Prostate gland (tissue), 2 donors: ENCODE measurements at regions not wholly inside any gene's neighbourhood (a gene's known extent, or its start where the extent isn't known, plus 50 kb on each side); places are given as distances from the start of the nearest gene placed in this dataset.

Experiments used
- CTCF ChIP-seq, 4 experiments: fragments of 200-600 bp in 2 of 4; fragments of 450-650 bp in 2 of 4; sonication (generic) in 2 of 4; IDR thresholded peaks; 1 replicate in 3 of 4; 2 replicates in 1 of 4; pipeline ENCODE4 v1.5.1; 2016 to 2019; ENCODE audit warnings: antibody characterized with exemption in 4 of 4, mild to moderate bottlenecking in 2 of 4, moderate library complexity in 2 of 4
- POLR2A ChIP-seq: fragments of 450-650 bp; IDR thresholded peaks from one replicate; pipeline ENCODE4 v1.6.1; 2016; ENCODE audit warnings: antibody characterized with exemption, mild to moderate bottlenecking
- POLR2AphosphoS5 ChIP-seq: sonication (generic); formaldehyde crosslinking; IDR thresholded peaks from one replicate; pipeline ENCODE4 v1.6.1; 2017; ENCODE audit warnings: antibody characterized with exemption

DNA sequence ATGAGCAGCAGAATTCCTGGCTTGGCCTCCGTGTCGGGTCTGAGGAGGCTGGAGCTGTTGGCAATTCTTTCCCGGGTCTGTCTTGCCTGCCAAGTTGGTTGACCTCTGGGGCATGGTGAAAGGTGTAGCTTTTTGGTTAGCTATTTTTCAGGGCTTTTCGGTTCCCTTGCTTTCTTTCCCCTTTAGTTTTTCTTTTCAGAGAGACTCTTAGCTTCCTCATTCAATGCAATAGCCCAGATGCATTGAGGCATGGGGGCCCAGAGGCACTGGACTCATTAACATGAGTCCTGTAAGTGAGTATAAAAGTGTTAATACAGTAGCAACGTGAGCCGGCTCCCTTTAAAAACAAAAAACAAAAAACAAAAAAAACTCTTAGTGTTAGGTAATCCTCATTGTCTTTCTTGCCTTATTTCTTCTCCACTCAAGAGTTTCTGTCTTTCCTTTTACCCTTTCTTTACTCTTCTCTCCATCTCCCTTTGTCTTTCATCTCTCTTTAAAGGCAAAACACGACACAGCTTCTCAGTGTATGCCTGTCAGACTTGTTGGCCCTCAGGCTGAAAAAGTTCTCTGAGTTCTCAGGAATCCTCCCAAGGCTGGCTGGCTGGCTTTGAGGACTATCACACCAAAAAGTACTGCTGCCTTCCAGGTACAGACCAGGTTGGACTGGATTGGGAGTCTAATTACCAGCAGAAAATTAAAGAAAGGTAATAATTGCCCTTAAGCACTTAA, 289.9 kb upstream of the TUT7 start:
- no peak for TF ChIP-seq POLR2AphosphoS5
- no peak for TF ChIP-seq CTCF (IDR thresholded peaks at IDR 0.05)
- TF ChIP-seq POLR2A = no peak
